SKM-1 (cell line): ENCODE measurements at regions not wholly inside any gene's neighbourhood (a gene's known extent, or its start where the extent isn't known, plus 50 kb on each side); places are given as distances from the start of the nearest gene placed in this dataset.
A peak's percentile ranks its signal among the peaks of the same experiment; 100 is the strongest.

Experiments
- DNase-seq: peaks from one replicate; lab custom pipeline; 2025; ENCODE audit not compliant: unreplicated experiment; lab: John Stamatoyannopoulos, UW

GRCh38 chr10:83960125-83960524 lies 179.2 kb upstream of the GHITM start:
- DNase-seq = no peak

- no peak for DNase-seq
Observed at GRCh38 chr10:83961620-83962019, 177.7 kb upstream of the GHITM start.

GRCh38 chr10:83963446-83963845 lies 175.9 kb upstream of the GHITM start:
- DNase-seq = no peak

- DNase-seq = no peak
Observed at GRCh38 chr10:83965473-83965872, 173.8 kb upstream of the GHITM start.

- no peak for DNase-seq
Observed at GRCh38 chr10:83968052-83968451, 171.3 kb upstream of the GHITM start.

GRCh38 chr10:83978681-83979383 lies 160.5 kb upstream of the GHITM start:
- no peak for DNase-seq

GRCh38 chr10:83982812-83983211 lies 156.5 kb upstream of the GHITM start:
- no peak for DNase-seq

GRCh38 chr10:83983578-83984255 lies 155.6 kb upstream of the GHITM start:
- DNase-seq = no peak

- no peak for DNase-seq
Observed at GRCh38 chr10:83984256-83984640, 155.1 kb upstream of the GHITM start.

- DNase-seq = no peak
Observed at GRCh38 chr10:83986800-83987199, 152.5 kb upstream of the GHITM start.

GRCh38 chr10:83987216-83987615 lies 152.1 kb upstream of the GHITM start:
- DNase-seq = no peak

GRCh38 chr10:83988435-83988834 lies 150.9 kb upstream of the GHITM start:
- DNase-seq = no peak

GRCh38 chr10:83990126-83990525 lies 149.2 kb upstream of the GHITM start:
- DNase-seq = peak; percentile 78

- DNase-seq = no peak
Observed at GRCh38 chr10:83991986-83992753, 147.1 kb upstream of the GHITM start.

GRCh38 chr10:83994325-83994724 lies 145.0 kb upstream of the GHITM start:
- DNase-seq = no peak

GRCh38 chr10:83995738-83996331 lies 143.5 kb upstream of the GHITM start:
- DNase-seq = no peak

GRCh38 chr10:84004221-84004620 lies 135.1 kb upstream of the GHITM start:
- DNase-seq = no peak

- no peak for DNase-seq
Observed at GRCh38 chr10:84005403-84005802, 133.9 kb upstream of the GHITM start.

- no peak for DNase-seq
Observed at GRCh38 chr10:84007482-84007881, 131.8 kb upstream of the GHITM start.

GRCh38 chr10:84008878-84009277 lies 130.4 kb upstream of the GHITM start:
- DNase-seq = no peak

- no peak for DNase-seq
Observed at GRCh38 chr10:84012431-84012830, 126.9 kb upstream of the GHITM start.
